ENCODE measurements at regions not wholly inside any gene's neighbourhood (a gene's known extent, or its start where the extent isn't known, plus 50 kb on each side); places are given as distances from the start of the nearest gene placed in this dataset.

GRCh38 chr13:90565985-90566713, 781.3 kb upstream of the MIR17HG start:
- TF ChIP-seq CTCF (conservative IDR thresholded peaks at IDR 0.05; ENCODE audit: low read depth, low read length) = no peak
- TF ChIP-seq EZH2phosphoT487 (IDR thresholded peaks at IDR 0.05; ENCODE audit: borderline replicate concordance, low read length) = no peak
- no peak for TF ChIP-seq EZH2 (IDR thresholded peaks at IDR 0.05; ENCODE audit: low read length, unreplicated experiment)
